CD4-positive, alpha-beta T cell (primary cell): ENCODE measurements at regions not wholly inside any gene's neighbourhood (a gene's known extent, or its start where the extent isn't known, plus 50 kb on each side); places are given as distances from the start of the nearest gene placed in this dataset.

ENCODE experiments used
- ATAC-seq: fragments of 200-7000 bp; cut with Tn5 transposase; one replicate; pipeline ENCODE4 v1.10.0; 2022; ENCODE audit warnings: mild to moderate bottlenecking; ENCODE audit not compliant: poor library complexity
- CTCF ChIA-PET: fragments of 350-600 bp; sonication (Branson Sonifier 250); formaldehyde crosslinking; loops from one replicate; lab custom pipeline; 2021; ENCODE audit warnings: antibody characterized with exemption, inconsistent platforms; lab: Charles Lee
- POLR2A ChIA-PET: fragments of 350-600 bp; sonication (Branson Sonifier 250); formaldehyde crosslinking; loops from one replicate; lab custom pipeline; 2021; ENCODE audit warnings: antibody characterized with exemption, inconsistent platforms; lab: Charles Lee
- DNase-seq, 14 experiments: peaks; one replicate each; pipeline ENCODE4 v3.0.0-alpha.2; 2013 to 2020; ENCODE audit warnings: mixed read lengths in 2 of 14
- H3K27ac ChIP-seq, 2 donors: one replicate each; pipeline versions ENCODE4 v1.5.1 to v1.7.0; 2013; ENCODE audit warnings: low read length in 2 of 2, low read depth in 1 of 2, mild to moderate bottlenecking in 1 of 2
- H3K27me3 ChIP-seq, 2 experiments: 1 replicate in 1 of 2; 2 replicates in 1 of 2; pipeline versions ENCODE4 v1.6.1 to v1.7.0; 2013; ENCODE audit warnings: low read length in 2 of 2, control low read depth in 1 of 2, mild to moderate bottlenecking in 1 of 2, moderate library complexity in 1 of 2; ENCODE audit not compliant: insufficient read depth in 2 of 2, control insufficient read depth in 1 of 2
- H3K36me3 ChIP-seq: one replicate; pipeline ENCODE4 v1.6.1; 2013; ENCODE audit warnings: low read length, control low read depth; ENCODE audit not compliant: insufficient read depth
- H3K4me1 ChIP-seq: one replicate; pipeline ENCODE4 v1.6.1; 2013; ENCODE audit warnings: low read length, control low read depth; ENCODE audit not compliant: insufficient read depth
- H3K4me3 ChIP-seq: one replicate; pipeline ENCODE4 v1.5.1; 2013; ENCODE audit warnings: mild to moderate bottlenecking, low read length, moderate library complexity
- H3K9me3 ChIP-seq, 2 experiments: 1 replicate in 1 of 2; 2 replicates in 1 of 2; pipeline versions ENCODE4 v1.6.1 to v1.7.0; 2013; ENCODE audit warnings: low read length in 2 of 2, mild to moderate bottlenecking in 2 of 2, control low read depth in 1 of 2, moderate library complexity in 1 of 2; ENCODE audit not compliant: control insufficient read depth in 1 of 2, insufficient read depth in 1 of 2
- H3K27ac Mint-ChIP-seq: one replicate; pipeline ENCODE4 v1.8.0; 2020; ENCODE audit warnings: mixed read lengths
- H3K27me3 Mint-ChIP-seq: one replicate; pipeline ENCODE4 v1.8.0; 2021; ENCODE audit warnings: mixed read lengths
- H3K36me3 Mint-ChIP-seq: one replicate; pipeline ENCODE4 v1.8.0; 2021; ENCODE audit warnings: low read depth, mixed read lengths
- H3K4me1 Mint-ChIP-seq: one replicate; pipeline ENCODE4 v1.8.0; 2021; ENCODE audit warnings: low read depth, mixed read lengths
- H3K4me3 Mint-ChIP-seq: one replicate; pipeline ENCODE4 v1.8.0; 2020; ENCODE audit warnings: mild to moderate bottlenecking, mixed read lengths
- H3K9me3 Mint-ChIP-seq: one replicate; pipeline ENCODE4 v1.8.0; 2020; ENCODE audit warnings: mixed read lengths
- CTCF ChIP-seq: fragments of 200-600 bp; IDR thresholded peaks from one replicate; pipeline ENCODE4 v1.8.0; 2022; ENCODE audit warnings: antibody characterized with exemption, mild to moderate bottlenecking
- intact Hi-C, 2 experiments: fragments of 100-400 bp; cut with DNase I in 1 of 2; cut with micrococcal nuclease in 1 of 2; formaldehyde crosslinking; loops; one replicate each; pipeline versions ENCODE4 v1.15.1 to v1.9.0; 2023 to 2025; cut with DNase I, micrococcal nuclease

DNA sequence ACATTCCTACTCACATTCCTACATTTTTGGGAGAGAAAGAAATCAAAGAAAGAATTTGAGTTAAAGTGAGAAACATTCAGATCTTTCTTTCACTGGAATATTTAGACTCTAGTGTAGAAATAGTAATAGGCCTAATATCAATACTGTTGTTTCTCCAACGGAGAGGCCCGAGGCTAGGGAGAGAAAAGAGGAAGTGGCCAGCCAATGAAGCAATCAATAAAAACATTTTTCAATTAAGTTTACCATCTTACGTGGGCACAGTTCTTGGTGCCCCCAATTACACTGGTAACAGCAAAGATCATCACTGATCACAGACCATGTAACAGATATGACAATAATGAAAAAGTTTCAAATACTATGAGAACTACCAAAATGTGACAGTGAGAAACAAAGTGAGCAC is 281.4 kb downstream of the GPM6A start:
- Histone ChIP-seq H3K27me3 (no peaks in the 10 kb centered on the region), H3K27ac (no peak overlapping the region), H3K9me3 (peaks cover 0 to 6% of the 10 kb centered on the region in 2 experiments), H3K4me3 (no peak overlapping the region), H3K4me1 (no peaks in the 10 kb centered on the region), H3K36me3 (no peaks in the 10 kb centered on the region)
- intact Hi-C loops = no loop called here
- ChIA-PET CTCF (no interaction called here), POLR2A (no interaction called here)
- no peak for DNase-seq
- Mint-ChIP-seq H3K27me3 (no peaks in the 10 kb centered on the region), H3K9me3 (peaks cover 3% of the 10 kb centered on the region), H3K27ac (no peak overlapping the region), H3K4me1 (no peaks in the 10 kb centered on the region), H3K36me3 (no peaks in the 10 kb centered on the region), H3K4me3 (no peak overlapping the region)
- TF ChIP-seq CTCF = no peak
- no peak for ATAC-seq

GRCh38 chr4:175531405-175532091 is 280.5 kb downstream of the GPM6A start:
- Histone ChIP-seq H3K27ac (no peak overlapping the region), H3K4me1 (no peaks in the 10 kb centered on the region), H3K4me3 (no peak overlapping the region), H3K9me3 (peaks cover 0 to 6% of the 10 kb centered on the region in 2 experiments), H3K36me3 (no peaks in the 10 kb centered on the region), H3K27me3 (no peaks in the 10 kb centered on the region)
- no peak for DNase-seq
- no peak for ATAC-seq
- no peak for TF ChIP-seq CTCF
- H3K27me3 Mint-ChIP-seq = no peaks in the 10 kb centered on the region
- no peak overlapping the region for H3K27ac Mint-ChIP-seq
- H3K36me3 Mint-ChIP-seq = no peaks in the 10 kb centered on the region
- H3K9me3 Mint-ChIP-seq = peaks cover 3% of the 10 kb centered on the region
- ChIA-PET POLR2A (no interaction called here), CTCF (interaction anchor here (0.6 kb wide), 1 partner anchor 8 kb away, joined by 3 read pairs; no protein-coding TSS in a partner anchor)
- no peak overlapping the region for H3K4me3 Mint-ChIP-seq
- H3K4me1 Mint-ChIP-seq = no peaks in the 10 kb centered on the region
- intact Hi-C loops = no loop called here

GRCh38 chr4:175536852-175537453 is 275.1 kb downstream of the GPM6A start:
- Histone ChIP-seq H3K4me3 (no peak overlapping the region), H3K27me3 (no peaks in the 10 kb centered on the region), H3K9me3 (peaks cover 0 to 3% of the 10 kb centered on the region in 2 experiments), H3K36me3 (no peaks in the 10 kb centered on the region), H3K4me1 (no peaks in the 10 kb centered on the region), H3K27ac (no peak overlapping the region)
- Mint-ChIP-seq H3K27ac (no peak overlapping the region), H3K4me1 (no peaks in the 10 kb centered on the region), H3K9me3 (no peaks in the 10 kb centered on the region), H3K4me3 (no peak overlapping the region), H3K36me3 (no peaks in the 10 kb centered on the region), H3K27me3 (no peaks in the 10 kb centered on the region)
- ChIA-PET CTCF (no interaction called here), POLR2A (no interaction called here)
- DNase-seq = no peak
- no peak for ATAC-seq
- no peak for TF ChIP-seq CTCF
- intact Hi-C loops = loop anchor here in 1 of 2 experiments (5.0 kb wide), 1 partner anchor 1170 kb away; no protein-coding TSS in a partner anchor
